Renal pelvis (tissue), 1 donor: ENCODE measurements at regions not wholly inside any gene's neighbourhood (a gene's known extent, or its start where the extent isn't known, plus 50 kb on each side); places are given as distances from the start of the nearest gene placed in this dataset.

ENCODE experiments used
- DNase-seq: peaks from one replicate; pipeline ENCODE4 v3.0.0-alpha.2; 2013

DNA sequence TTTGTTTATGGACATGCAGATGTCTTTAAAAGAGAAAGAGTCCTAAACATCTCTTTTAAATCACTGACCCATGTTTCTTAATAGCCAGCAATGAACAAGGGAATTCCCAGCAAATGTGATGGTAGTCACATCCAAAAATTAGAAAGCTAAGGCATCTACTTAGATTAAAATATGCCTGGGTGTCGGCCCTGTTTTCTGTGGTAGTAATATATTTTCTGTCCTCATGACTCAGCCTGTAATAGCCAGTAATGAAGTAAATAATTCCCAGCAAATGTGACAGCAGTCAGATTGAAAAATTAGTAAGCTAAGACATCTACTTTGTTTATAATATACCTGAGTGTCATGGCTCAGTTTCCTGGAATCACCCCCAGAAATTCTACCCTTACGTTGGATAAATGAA, 60.6 kb upstream of the MYRIP start:
- no peak for DNase-seq

DNA sequence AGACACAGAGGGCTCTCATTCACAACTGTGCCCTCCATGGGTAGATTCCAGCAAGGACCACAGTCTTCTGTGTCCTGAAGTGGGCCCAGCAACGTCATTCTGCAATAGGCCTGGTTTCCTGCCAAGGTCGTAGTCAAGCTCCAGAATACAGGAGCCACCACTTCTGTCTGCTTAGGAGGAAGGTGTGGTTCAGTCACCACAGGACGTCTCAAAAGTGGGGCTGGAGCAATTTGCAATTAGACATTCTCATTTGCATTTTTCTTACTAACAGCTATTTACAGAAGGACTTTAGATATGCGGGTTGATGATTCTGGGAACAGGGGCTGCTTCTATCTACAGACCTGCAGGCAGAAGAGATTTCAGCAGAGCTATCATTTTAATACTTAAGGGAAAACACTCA, 58.7 kb upstream of the MYRIP start:
- no peak for DNase-seq

DNA sequence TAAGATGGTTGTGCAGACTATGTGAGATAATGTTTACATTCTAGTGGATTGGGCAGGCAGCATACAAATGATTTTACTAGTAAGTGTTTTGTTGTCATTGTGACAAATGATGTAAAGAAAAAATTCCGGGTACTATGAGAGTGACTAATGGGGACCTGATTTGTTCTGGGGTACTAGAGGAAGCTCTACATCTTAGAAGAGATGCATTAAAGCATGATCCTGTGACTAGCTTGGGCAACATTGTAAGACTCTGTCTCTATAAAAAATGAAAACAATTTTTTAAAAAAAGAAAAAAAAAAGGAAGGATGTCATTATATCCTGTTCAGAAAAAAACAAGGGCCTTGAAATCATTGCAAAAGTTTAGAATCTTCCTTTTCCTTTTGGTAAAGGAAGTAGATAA, 58.1 kb upstream of the MYRIP start:
- DNase-seq, result no peak

DNA sequence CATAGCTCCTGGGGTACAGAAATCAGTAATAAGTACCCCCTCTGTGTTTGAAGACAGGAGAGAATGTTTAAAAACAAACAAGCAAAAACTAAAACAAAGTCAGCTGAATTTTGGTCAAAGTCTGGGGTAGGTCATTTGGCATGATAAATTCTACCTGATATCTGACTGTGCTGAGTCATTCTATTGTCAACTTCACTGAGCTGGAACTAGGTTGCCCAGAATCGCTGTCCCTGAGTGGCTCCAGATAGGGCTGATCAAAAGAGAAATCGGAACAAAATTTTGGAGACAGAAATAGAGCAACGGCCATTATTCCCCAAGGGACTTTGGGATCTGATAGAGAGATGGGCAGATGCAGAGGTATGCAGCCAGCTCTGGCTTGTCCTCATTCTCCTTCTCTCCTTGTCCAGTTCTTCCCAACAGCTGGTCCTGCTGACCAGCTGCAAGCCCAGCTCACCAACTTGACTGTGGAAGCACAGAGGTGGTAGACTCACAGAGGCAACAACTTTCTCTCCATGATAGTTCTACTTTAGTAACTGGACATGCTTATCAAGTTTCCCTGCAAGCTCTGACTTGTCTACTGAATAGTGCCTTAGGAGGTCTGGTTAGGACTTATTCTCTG, 57.3 kb upstream of the MYRIP start:
- no peak for DNase-seq

DNA sequence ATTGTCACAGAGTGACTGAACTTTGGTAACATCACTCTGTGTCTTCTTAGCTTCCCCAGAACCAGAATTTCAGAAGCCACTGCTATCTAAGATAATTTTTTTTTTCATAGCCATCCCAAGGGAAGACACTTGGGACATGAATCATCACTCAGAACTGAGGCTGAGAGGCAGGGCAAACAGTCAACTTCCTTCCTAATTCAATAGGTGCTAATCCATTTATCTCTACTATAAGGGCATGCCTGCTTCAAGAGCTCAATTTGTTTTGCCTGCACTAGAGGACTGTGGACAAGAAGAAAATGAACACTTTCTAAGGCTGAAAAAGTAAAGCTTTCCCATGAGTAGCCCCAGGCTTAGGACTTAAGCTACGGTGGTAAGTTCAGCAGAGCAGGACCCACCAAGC, 56.7 kb upstream of the MYRIP start:
- DNase-seq, result no peak

DNA sequence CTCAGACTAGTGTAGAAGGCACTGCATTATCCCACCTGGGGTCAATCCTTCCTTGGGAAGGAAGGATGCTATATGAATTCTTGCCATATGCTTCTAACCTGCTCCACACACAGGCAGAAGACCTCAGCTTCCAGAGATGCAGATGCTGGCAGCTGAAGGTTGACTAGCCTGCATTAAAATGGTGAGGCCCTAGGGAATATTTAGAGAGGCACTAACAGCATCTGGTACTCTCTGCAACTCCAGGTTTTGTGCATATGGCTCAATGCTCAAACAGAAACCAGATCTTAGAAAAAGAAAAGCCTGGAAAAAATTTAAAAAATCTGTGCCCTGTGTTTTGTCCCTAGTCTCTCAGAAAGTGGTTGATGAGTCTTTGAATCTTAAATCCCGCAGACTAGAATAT, 56.0 kb upstream of the MYRIP start:
- no peak for DNase-seq

DNA sequence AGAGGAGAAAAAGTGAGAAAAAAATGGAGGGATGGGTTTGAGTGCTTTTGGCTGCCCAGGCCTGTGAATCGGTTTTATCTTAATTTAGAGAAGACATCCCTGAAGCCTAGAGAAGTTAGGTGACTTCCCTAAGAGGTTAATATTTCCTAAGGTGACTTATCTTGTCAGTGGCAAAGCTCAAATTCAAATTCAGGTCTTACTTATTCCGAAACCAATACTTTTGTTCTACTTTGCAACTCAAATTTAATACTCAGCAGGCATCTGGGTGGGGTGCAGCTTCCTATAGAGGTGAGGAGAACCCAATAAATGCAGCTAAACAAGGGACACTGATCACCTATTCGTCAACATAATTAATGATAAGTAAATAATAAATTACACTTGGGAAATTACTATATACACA, 54.9 kb upstream of the MYRIP start:
- no peak for DNase-seq

DNA sequence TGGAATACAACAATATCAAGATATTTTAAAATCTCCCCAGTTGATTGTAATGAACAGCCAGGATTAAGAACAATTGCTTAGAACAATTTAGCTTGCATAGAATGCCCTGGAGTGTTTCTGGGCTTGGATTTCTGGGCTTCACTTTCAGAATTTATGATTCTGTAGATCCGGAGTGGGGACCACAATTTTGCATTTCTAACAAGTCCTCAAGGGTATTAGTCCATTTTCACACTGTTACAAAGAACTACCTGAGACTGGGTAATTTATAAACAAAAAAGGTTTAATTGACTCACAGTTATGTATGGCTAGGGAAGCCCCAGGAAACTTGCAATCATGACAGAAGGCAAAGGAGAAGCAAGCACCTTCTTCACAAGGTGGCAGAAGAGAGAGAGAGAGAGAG, 54.3 kb upstream of the MYRIP start:
- DNase-seq, result no peak

DNA sequence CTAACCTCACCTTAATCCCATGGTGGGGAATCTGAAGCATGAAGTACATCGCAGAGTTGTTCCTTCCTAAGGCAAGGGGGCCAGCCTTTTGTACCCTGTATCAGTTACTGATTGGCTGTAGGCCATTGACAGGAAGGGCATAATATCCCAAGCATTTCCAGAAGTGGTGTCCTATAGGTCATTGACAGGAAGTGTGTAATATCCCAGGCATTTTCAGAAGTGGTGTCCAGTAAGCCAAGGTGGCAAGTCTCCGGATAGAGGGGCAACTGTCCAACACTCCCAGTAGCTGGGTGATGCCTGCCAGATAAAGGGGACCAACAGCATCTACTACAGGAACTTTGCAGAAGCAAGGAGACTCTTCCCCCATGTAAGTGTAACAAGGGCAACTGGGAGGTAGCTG, 52.1 kb upstream of the MYRIP start:
- no peak for DNase-seq
